MM.1S (cell line): ENCODE measurements at regions not wholly inside any gene's neighbourhood (a gene's known extent, or its start where the extent isn't known, plus 50 kb on each side); places are given as distances from the start of the nearest gene placed in this dataset.

Experiments used
- EZH2 ChIP-seq: fragments of 300-600 bp; sonication (generic); optimal IDR thresholded peaks from 2 replicates; pipeline ENCODE3; 2017; ENCODE audit warnings: low read depth, mild to moderate bottlenecking, antibody characterized with exemption, low read length, mixed read lengths
- EZH2phosphoT487 ChIP-seq: fragments of 300-600 bp; sonication (generic); IDR thresholded peaks from 2 replicates; pipeline ENCODE4 v1.6.1; 2018; ENCODE audit warnings: antibody characterized with exemption, low read length
- TF ChIP-seq, protein P1 (sequence below): fragments of 300-600 bp; sonication (generic); IDR thresholded peaks from 2 replicates; pipeline ENCODE4 v1.5.1; 2016; ENCODE audit warnings: antibody characterized with exemption, low read length, mixed read lengths

DNA sequence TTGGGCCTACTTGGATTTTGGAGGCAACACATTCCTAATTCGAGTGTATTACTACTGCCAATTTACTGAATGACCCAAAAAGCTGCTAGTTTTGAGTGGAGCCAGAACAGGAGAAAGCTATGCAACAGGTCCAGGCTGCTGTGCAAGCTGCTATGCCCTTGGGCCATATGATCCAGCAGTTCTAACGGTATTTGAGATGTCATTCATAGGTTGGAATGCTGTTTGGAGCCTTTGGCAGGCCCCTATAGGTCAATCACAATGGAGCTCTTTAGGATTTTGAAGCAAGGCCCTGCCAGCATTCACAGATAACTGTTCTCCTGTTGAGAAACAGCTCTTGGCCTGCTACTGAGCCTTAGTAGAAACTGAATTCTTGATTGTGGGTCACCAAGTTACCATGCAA, 368.7 kb downstream of the CDH19 start:
- TF ChIP-seq EZH2 (no peak), EZH2phosphoT487 (no peak)
- TF ChIP-seq, protein P1, sequence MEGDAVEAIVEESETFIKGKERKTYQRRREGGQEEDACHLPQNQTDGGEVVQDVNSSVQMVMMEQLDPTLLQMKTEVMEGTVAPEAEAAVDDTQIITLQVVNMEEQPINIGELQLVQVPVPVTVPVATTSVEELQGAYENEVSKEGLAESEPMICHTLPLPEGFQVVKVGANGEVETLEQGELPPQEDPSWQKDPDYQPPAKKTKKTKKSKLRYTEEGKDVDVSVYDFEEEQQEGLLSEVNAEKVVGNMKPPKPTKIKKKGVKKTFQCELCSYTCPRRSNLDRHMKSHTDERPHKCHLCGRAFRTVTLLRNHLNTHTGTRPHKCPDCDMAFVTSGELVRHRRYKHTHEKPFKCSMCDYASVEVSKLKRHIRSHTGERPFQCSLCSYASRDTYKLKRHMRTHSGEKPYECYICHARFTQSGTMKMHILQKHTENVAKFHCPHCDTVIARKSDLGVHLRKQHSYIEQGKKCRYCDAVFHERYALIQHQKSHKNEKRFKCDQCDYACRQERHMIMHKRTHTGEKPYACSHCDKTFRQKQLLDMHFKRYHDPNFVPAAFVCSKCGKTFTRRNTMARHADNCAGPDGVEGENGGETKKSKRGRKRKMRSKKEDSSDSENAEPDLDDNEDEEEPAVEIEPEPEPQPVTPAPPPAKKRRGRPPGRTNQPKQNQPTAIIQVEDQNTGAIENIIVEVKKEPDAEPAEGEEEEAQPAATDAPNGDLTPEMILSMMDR = no peak
